GM23338 (cell line): ENCODE measurements at regions not wholly inside any gene's neighbourhood (a gene's known extent, or its start where the extent isn't known, plus 50 kb on each side); places are given as distances from the start of the nearest gene placed in this dataset.

Experiments
- ATAC-seq: fragments of 200-7000 bp; cut with Tn5 transposase; 3 replicates; pipeline ENCODE4 v1.9.1; 2020
- DNase-seq: peaks from one replicate; pipeline ENCODE4 v3.0.0-alpha.2; 2015; ENCODE audit warnings: low spot score
- H2AFZ ChIP-seq: fragments of 200-600 bp; sonication (generic); 2 replicates; pipeline ENCODE4 v1.8.0; 2016; ENCODE audit warnings: antibody characterized with exemption, mild to moderate bottlenecking, moderate library complexity
- H3F3A ChIP-seq: fragments of 200-600 bp; sonication (generic); replicated peaks from 2 replicates; pipeline ENCODE4 v1.8.0; 2017; ENCODE audit warnings: antibody characterized with exemption, mixed run types, low read depth
- H3K27ac ChIP-seq: fragments of 200-600 bp; sonication (generic); 2 replicates; pipeline ENCODE4 v1.6.1; 2016; ENCODE audit warnings: low read depth
- H3K27me3 ChIP-seq: fragments of 200-600 bp; sonication (generic); 2 replicates; pipeline ENCODE4 v1.8.0; 2016; ENCODE audit warnings: mild to moderate bottlenecking, mixed run types, moderate library complexity; ENCODE audit not compliant: insufficient read depth
- H3K36me3 ChIP-seq: fragments of 200-600 bp; sonication (generic); 2 replicates; pipeline ENCODE4 v1.8.0; 2016; ENCODE audit warnings: mild to moderate bottlenecking; ENCODE audit not compliant: insufficient read depth
- H3K4me1 ChIP-seq: fragments of 200-600 bp; sonication (generic); 2 replicates; pipeline ENCODE4 v1.8.0; 2016; ENCODE audit warnings: mild to moderate bottlenecking, moderate library complexity; ENCODE audit not compliant: insufficient read depth
- H3K4me2 ChIP-seq: fragments of 200-600 bp; sonication (generic); 2 replicates; pipeline ENCODE4 v1.7.1; 2017; ENCODE audit warnings: mixed run types
- H3K4me3 ChIP-seq: fragments of 200-600 bp; sonication (generic); 2 replicates; pipeline ENCODE4 v1.6.1; 2016; ENCODE audit warnings: mixed run types
- H3K79me2 ChIP-seq: fragments of 200-600 bp; sonication (generic); replicated peaks from 2 replicates; pipeline ENCODE4 v1.8.0; 2017; ENCODE audit warnings: mild to moderate bottlenecking; ENCODE audit not compliant: insufficient read depth
- H3K9me2 ChIP-seq: fragments of 200-600 bp; sonication (generic); 2 replicates; pipeline ENCODE4 v1.8.0; 2017; ENCODE audit not compliant: insufficient read depth
- H4K20me1 ChIP-seq: fragments of 200-600 bp; sonication (generic); replicated peaks from 2 replicates; pipeline ENCODE4 v1.8.0; 2017; ENCODE audit warnings: mild to moderate bottlenecking; ENCODE audit not compliant: insufficient read depth
- H3K27ac Mint-ChIP-seq: 2 replicates; pipeline ENCODE4 v1.8.0; 2020; ENCODE audit warnings: inconsistent platforms, mild to moderate bottlenecking, moderate library complexity, mixed read lengths
- H3K27me3 Mint-ChIP-seq: 3 replicates; pipeline ENCODE4 v1.8.0; 2022; ENCODE audit warnings: low read depth, mild to moderate bottlenecking, moderate library complexity, mixed read lengths, inconsistent platforms; ENCODE audit not compliant: insufficient read depth, poor library complexity
- H3K36me3 Mint-ChIP-seq: 3 replicates; pipeline ENCODE4 v1.8.0; 2021; ENCODE audit warnings: low read depth, mild to moderate bottlenecking, inconsistent platforms, moderate library complexity, mixed read lengths
- H3K4me1 Mint-ChIP-seq: 3 replicates; pipeline ENCODE4 v1.8.0; 2020; ENCODE audit warnings: mild to moderate bottlenecking, inconsistent platforms, mixed read lengths
- H3K4me3 Mint-ChIP-seq: 3 replicates; pipeline ENCODE4 v1.8.0; 2021; ENCODE audit warnings: moderate library complexity, mild to moderate bottlenecking, inconsistent platforms, mixed read lengths
- H3K9me3 Mint-ChIP-seq: 3 replicates; pipeline ENCODE4 v1.8.0; 2020; ENCODE audit warnings: moderate library complexity, mild to moderate bottlenecking, inconsistent platforms, mixed read lengths
- CREB1 ChIP-seq: fragments of 250-450 bp; sonication (Bioruptor Pico); IDR thresholded peaks from 2 replicates; pipeline ENCODE4 v1.5.0; 2020; ENCODE audit warnings: low read depth, mild to moderate bottlenecking, moderate library complexity
- CTCF ChIP-seq, 2 experiments: fragments of 200-600 bp in 1 of 2; sonication (generic) in 1 of 2; conservative IDR thresholded peaks; 2 replicates each; pipeline versions ENCODE4 v1.5.1 to v1.6.1; 2016 to 2017; ENCODE audit warnings: antibody characterized with exemption in 2 of 2, low read depth in 2 of 2, mild to moderate bottlenecking in 2 of 2, moderate library complexity in 1 of 2
- ETS1 ChIP-seq: IDR thresholded peaks from 2 replicates; pipeline ENCODE4 v1.6.1; 2016; ENCODE audit warnings: antibody characterized with exemption
- EZH2 ChIP-seq: fragments of 200-600 bp; sonication (generic); IDR thresholded peaks from one replicate; pipeline ENCODE4 v1.8.0; 2017; ENCODE audit warnings: antibody characterized with exemption, mild to moderate bottlenecking, low read depth; ENCODE audit not compliant: unreplicated experiment
- EZH2phosphoT487 ChIP-seq: fragments of 200-600 bp; sonication (generic); IDR thresholded peaks from one replicate; pipeline ENCODE4 v1.8.1; 2018; ENCODE audit warnings: antibody characterized with exemption; ENCODE audit not compliant: unreplicated experiment
- JUNB ChIP-seq: IDR thresholded peaks from one replicate; pipeline ENCODE4 v1.6.1; 2016; ENCODE audit warnings: antibody characterized with exemption; ENCODE audit not compliant: unreplicated experiment
- NANOG ChIP-seq: IDR thresholded peaks from 2 replicates; pipeline ENCODE4 v1.6.1; 2016; ENCODE audit warnings: antibody characterized with exemption, borderline replicate concordance
- POLR2AphosphoS5 ChIP-seq: IDR thresholded peaks from 2 replicates; pipeline ENCODE4 v1.6.1; 2016; ENCODE audit warnings: antibody characterized with exemption, low read depth
- REST ChIP-seq: IDR thresholded peaks from one replicate; pipeline ENCODE4 v1.6.1; 2018; ENCODE audit warnings: antibody characterized with exemption; ENCODE audit not compliant: unreplicated experiment
- STAT1 ChIP-seq: IDR thresholded peaks from one replicate; pipeline ENCODE4 v1.6.1; 2016; ENCODE audit warnings: antibody characterized with exemption; ENCODE audit not compliant: unreplicated experiment
- ZNF114 ChIP-seq: fragments of 250-450 bp; sonication (Bioruptor Pico); IDR thresholded peaks from 2 replicates; pipeline ENCODE4 v1.5.0; 2020; ENCODE audit warnings: mild to moderate bottlenecking, moderate library complexity
- ZNF331 ChIP-seq: fragments of 250-450 bp; sonication (Bioruptor Pico); IDR thresholded peaks from 2 replicates; pipeline ENCODE4 v1.5.0; 2020; ENCODE audit warnings: low read depth, mild to moderate bottlenecking, moderate library complexity
- ZNF462 ChIP-seq: fragments of 250-450 bp; sonication (Bioruptor Pico); IDR thresholded peaks from 2 replicates; pipeline ENCODE4 v1.5.0; 2020; ENCODE audit warnings: mild to moderate bottlenecking, moderate library complexity

GRCh38 chr1:166377896-166378295 is 211.1 kb upstream of the FAM78B start:
- H3K27ac ChIP-seq, result no peak overlapping the region
- no peak overlapping the region for H3K4me2 ChIP-seq
- H3K36me3 ChIP-seq, result no peaks in the 10 kb centered on the region
- Mint-ChIP-seq H3K4me3 (no peak overlapping the region), H3K4me1 (peaks cover 11% of the 10 kb centered on the region; the same call in 2 of the 3 replicates), H3K27me3 (no peaks in the 10 kb centered on the region), H3K9me3 (no peaks in the 10 kb centered on the region), H3K36me3 (no peaks in the 10 kb centered on the region), H3K27ac (no peak overlapping the region)
- ATAC-seq, result no peak
- no peak for DNase-seq
- no peaks in the 10 kb centered on the region for H3K27me3 ChIP-seq
- H3K79me2 ChIP-seq, result no peaks in the 10 kb centered on the region
- TF ChIP-seq NANOG, result no peak
- no peak for TF ChIP-seq CTCF (conservative IDR thresholded peaks at IDR 0.05; ENCODE audit: low read depth in 2 of 2)
- TF ChIP-seq ZNF114 (CRISPR knock-in tag), result no peak
- no peak for TF ChIP-seq JUNB
- no peak for TF ChIP-seq CREB1 (CRISPR knock-in tag)
- TF ChIP-seq STAT1, result no peak
- TF ChIP-seq EZH2, result no peak
- no peak for TF ChIP-seq ZNF462 (CRISPR knock-in tag)
- TF ChIP-seq EZH2phosphoT487, result no peak
- TF ChIP-seq REST, result no peak
- TF ChIP-seq ZNF331 (CRISPR knock-in tag), result no peak
- TF ChIP-seq ETS1, result no peak
- TF ChIP-seq POLR2AphosphoS5, result no peak
- no peak overlapping the region for H2AFZ ChIP-seq
- 0 out of 2 replicates have a peak, but pooled peaks cover 3% of the 10 kb centered on the region for H3K9me2 ChIP-seq
- no peak overlapping the region for H3K4me3 ChIP-seq
- H3K4me1 ChIP-seq, result peaks cover 5% of the 10 kb centered on the region
- no peaks in the 10 kb centered on the region for H3F3A ChIP-seq
- H4K20me1 ChIP-seq, result no peaks in the 10 kb centered on the region
